Mesendoderm (in vitro differentiated cells): ENCODE measurements at regions not wholly inside any gene's neighbourhood (a gene's known extent, or its start where the extent isn't known, plus 50 kb on each side); places are given as distances from the start of the nearest gene placed in this dataset.

Experiments
- DNase-seq: peaks from one replicate; pipeline ENCODE4 v3.0.0; 2013
- H2AK5ac ChIP-seq: 2 replicates; pipeline ENCODE4 v1.6.1; 2013; ENCODE audit warnings: low read length, inconsistent platforms
- H2BK120ac ChIP-seq: 2 replicates; pipeline ENCODE4 v1.6.1; 2013; ENCODE audit warnings: low read depth, mild to moderate bottlenecking, low read length, moderate library complexity, mixed read lengths
- H2BK15ac ChIP-seq: replicated peaks from 2 replicates; pipeline ENCODE4 v1.6.1; 2013; ENCODE audit warnings: low read depth, mild to moderate bottlenecking, moderate library complexity
- H2BK5ac ChIP-seq: 2 replicates; pipeline ENCODE4 v1.6.1; 2013; ENCODE audit warnings: low read length, inconsistent platforms
- H3K18ac ChIP-seq: 2 replicates; pipeline ENCODE4 v1.6.1; 2013; ENCODE audit warnings: mild to moderate bottlenecking, low read length, mixed read lengths
- H3K23ac ChIP-seq: one replicate; pipeline ENCODE4 v1.6.1; 2013; ENCODE audit warnings: low read length
- H3K27ac ChIP-seq: 2 replicates; pipeline ENCODE4 v1.5.1; 2013; ENCODE audit warnings: low read depth, mild to moderate bottlenecking, inconsistent platforms, low read length, moderate library complexity
- H3K27me3 ChIP-seq: 2 replicates; pipeline ENCODE4 v1.6.1; 2013; ENCODE audit warnings: low read length, control low read depth, mild to moderate bottlenecking, inconsistent platforms; ENCODE audit not compliant: insufficient read depth, poor library complexity
- H3K36me3 ChIP-seq: 2 replicates; pipeline ENCODE4 v1.6.1; 2013; ENCODE audit warnings: low read length, inconsistent platforms; ENCODE audit not compliant: control insufficient read depth, insufficient read depth
- H3K4ac ChIP-seq: one replicate; pipeline ENCODE4 v1.6.1; 2013; ENCODE audit warnings: low read depth, mild to moderate bottlenecking, low read length, moderate library complexity
- H3K4me1 ChIP-seq: 2 replicates; pipeline ENCODE4 v1.6.1; 2013; ENCODE audit warnings: low read depth, low read length, inconsistent platforms; ENCODE audit not compliant: control insufficient read depth
- H3K4me2 ChIP-seq: 2 replicates; pipeline ENCODE4 v1.6.1; 2013; ENCODE audit warnings: low read length
- H3K4me3 ChIP-seq: 2 replicates; pipeline ENCODE4 v1.5.1; 2013; ENCODE audit warnings: mild to moderate bottlenecking, low read length
- H3K56ac ChIP-seq: one replicate; pipeline ENCODE4 v1.6.1; 2013; ENCODE audit warnings: low read length
- H3K79me1 ChIP-seq: 2 replicates; pipeline ENCODE4 v1.6.1; 2013; ENCODE audit warnings: low read length, inconsistent platforms
- H3K79me2 ChIP-seq: 2 replicates; pipeline ENCODE4 v1.6.1; 2013; ENCODE audit warnings: mild to moderate bottlenecking, low read length; ENCODE audit not compliant: control insufficient read depth, insufficient read depth
- H3K9ac ChIP-seq: 2 replicates; pipeline ENCODE4 v1.6.1; 2013; ENCODE audit warnings: low read length, inconsistent platforms
- H4K5ac ChIP-seq: one replicate; pipeline ENCODE4 v1.6.1; 2013; ENCODE audit warnings: low read length
- H4K8ac ChIP-seq: one replicate; pipeline ENCODE4 v1.6.1; 2013; ENCODE audit warnings: low read depth, mild to moderate bottlenecking, control low read depth, low read length, moderate library complexity
- WGBS: extraction: QIAGEN DNeasy Blood & Tissue Kit; methylation state at CpG from one replicate; pipeline ENCODE4 v1.1.7; 2013; ENCODE audit warnings: low lambda C conversion rate, missing lambda C conversion rate; ENCODE audit not compliant: insufficient coverage; ENCODE audit errors: extremely low coverage; 5-methylcytosine and 5-hydroxymethylcytosine counted together

DNA sequence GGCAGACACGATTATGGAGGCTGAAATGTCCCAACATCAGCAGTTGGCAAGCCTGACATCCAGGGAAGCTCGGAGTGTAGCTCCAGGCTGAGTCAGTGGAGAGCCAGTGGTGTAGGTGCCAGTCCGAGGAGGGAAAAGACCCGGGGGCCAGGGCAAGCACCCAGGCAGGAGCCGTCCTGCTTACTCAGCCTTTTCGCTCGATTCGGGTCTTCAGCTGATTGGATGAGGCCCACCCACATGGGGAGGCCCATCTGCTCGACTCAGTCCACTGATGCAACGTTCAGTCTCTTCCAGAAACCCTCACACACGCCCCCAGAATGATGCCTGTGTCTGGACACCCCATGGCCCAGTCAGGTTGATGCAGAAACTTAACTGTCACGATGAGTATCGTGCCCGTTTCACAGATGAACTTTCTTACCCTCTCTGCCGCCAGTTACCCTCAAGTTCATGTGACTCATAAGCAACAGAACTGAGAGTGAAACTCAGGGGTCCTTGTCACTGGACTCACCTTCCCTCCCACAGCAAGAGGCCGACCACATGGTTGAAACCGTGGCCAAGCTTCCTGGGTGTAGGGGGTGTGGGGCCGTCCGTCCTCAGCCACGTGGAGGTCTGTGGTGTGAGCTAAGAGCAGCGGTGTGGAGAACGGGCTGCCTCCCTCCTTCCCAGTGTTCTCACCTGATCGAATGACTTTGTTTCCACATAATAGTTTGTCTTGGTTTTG lies 197.4 kb upstream of the HDAC4 start:
- Histone ChIP-seq H3K4me1 (no peaks in the 10 kb centered on the region), H3K56ac (no peak overlapping the region), H3K79me2 (no peaks in the 10 kb centered on the region), H3K36me3 (no peaks in the 10 kb centered on the region), H3K18ac (no peak overlapping the region), H4K8ac (no peak overlapping the region), H3K4me2 (no peak overlapping the region), H3K4ac (no peak overlapping the region), H4K5ac (no peak overlapping the region), H2BK15ac (no peak overlapping the region), H3K9ac (no peak overlapping the region), H2BK5ac (no peak overlapping the region), H3K27me3 (no peaks in the 10 kb centered on the region), H2BK120ac (no peak overlapping the region), H3K27ac (no peak overlapping the region), H3K4me3 (no peak overlapping the region), H2AK5ac (no peak overlapping the region), H3K23ac (no peak overlapping the region), H3K79me1 (no peaks in the 10 kb centered on the region)
- no CpG with 5 or more reads among the region's 23 CpGs for WGBS
- DNase-seq, result no peak

DNA sequence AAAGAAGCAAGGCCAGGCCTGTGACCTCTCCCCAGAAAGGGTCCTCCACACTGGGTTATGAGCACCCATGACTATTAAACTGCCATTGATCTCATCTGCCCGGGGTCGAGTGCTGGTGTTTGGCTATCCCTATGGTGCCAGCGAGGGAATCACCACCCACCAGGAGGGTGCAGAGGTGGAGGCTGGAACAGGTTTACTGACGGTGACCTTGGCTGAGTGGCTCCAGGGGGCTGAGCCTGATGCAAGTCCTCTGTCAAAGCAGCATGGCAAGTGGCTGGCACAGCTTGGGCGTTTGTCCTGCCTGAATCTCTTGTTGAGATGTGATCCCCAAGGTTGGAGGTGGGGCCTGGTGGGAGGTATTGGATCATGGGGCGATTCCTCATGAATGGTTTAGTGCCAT lies 196.4 kb upstream of the HDAC4 start:
- no peak overlapping the region for H3K9ac ChIP-seq
- H4K8ac ChIP-seq, result no peak overlapping the region
- no peaks in the 10 kb centered on the region for H3K79me2 ChIP-seq
- no peak overlapping the region for H3K27ac ChIP-seq
- no peaks in the 10 kb centered on the region for H3K27me3 ChIP-seq
- H3K4me3 ChIP-seq, result no peak overlapping the region
- DNase-seq, result no peak
- H2AK5ac ChIP-seq, result no peak overlapping the region
- H3K18ac ChIP-seq, result no peak overlapping the region
- H3K4ac ChIP-seq, result no peak overlapping the region
- H4K5ac ChIP-seq, result no peak overlapping the region
- no peaks in the 10 kb centered on the region for H3K4me1 ChIP-seq
- H3K4me2 ChIP-seq, result no peak overlapping the region
- no peak overlapping the region for H2BK5ac ChIP-seq
- no peak overlapping the region for H3K56ac ChIP-seq
- no peaks in the 10 kb centered on the region for H3K79me1 ChIP-seq
- no peak overlapping the region for H2BK120ac ChIP-seq
- no peak overlapping the region for H2BK15ac ChIP-seq
- no CpG with 5 or more reads among the region's 6 CpGs for WGBS
- no peaks in the 10 kb centered on the region for H3K36me3 ChIP-seq
- H3K23ac ChIP-seq, result no peak overlapping the region

DNA sequence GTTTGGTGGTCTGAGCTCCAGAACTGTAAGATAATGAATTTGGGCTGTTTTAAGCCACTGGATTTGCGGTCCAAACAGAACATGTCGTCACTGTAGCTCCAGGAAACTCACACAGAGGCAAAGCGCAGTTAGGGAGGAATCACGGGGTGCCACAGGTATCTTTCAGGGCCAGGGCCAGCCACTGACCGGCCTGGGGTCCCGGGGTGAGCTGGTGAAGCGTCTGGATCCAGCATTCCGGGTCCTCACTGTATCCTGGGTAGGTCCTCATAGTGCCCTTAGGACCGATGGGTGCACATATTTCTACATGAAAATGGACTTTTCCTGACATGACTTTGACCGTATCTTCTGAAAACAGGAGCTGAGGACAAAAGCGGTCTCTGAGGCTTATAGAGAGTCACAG lies 196.0 kb upstream of the HDAC4 start:
- Histone ChIP-seq H3K36me3 (no peaks in the 10 kb centered on the region), H3K27ac (no peak overlapping the region), H2BK5ac (no peak overlapping the region), H2BK15ac (no peak overlapping the region), H2BK120ac (no peak overlapping the region), H3K56ac (no peak overlapping the region), H3K79me1 (no peaks in the 10 kb centered on the region), H4K5ac (no peak overlapping the region), H3K18ac (no peak overlapping the region), H3K4me3 (no peak overlapping the region), H3K27me3 (no peaks in the 10 kb centered on the region), H3K4me2 (no peak overlapping the region), H2AK5ac (no peak overlapping the region), H4K8ac (no peak overlapping the region), H3K23ac (no peak overlapping the region), H3K9ac (no peak overlapping the region), H3K4ac (no peak overlapping the region), H3K4me1 (no peaks in the 10 kb centered on the region), H3K79me2 (no peaks in the 10 kb centered on the region)
- DNase-seq, result no peak
- no CpG with 5 or more reads among the region's 11 CpGs for WGBS

DNA sequence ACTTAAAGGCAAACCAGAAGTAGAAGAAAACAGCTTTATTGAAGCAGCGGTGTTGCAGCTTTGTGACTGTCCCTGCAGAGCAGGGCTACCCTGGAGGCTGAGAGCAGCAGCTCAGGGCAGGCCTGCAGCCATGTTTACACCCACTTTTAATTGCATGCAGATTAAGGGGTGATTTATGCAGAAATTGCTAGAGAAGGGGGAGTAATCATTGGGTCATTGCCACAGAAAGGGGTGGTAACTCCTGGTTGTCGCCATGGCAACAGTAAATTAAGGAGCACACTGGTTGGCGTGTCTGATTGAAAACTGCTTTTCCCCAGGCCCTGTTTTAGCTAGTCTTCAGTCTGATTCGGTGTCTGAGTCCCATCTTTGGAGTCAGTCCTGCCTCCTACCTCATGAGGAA lies 195.4 kb upstream of the HDAC4 start:
- no peak overlapping the region for H4K5ac ChIP-seq
- WGBS, result no CpG with 5 or more reads among the region's 4 CpGs
- H2BK5ac ChIP-seq, result no peak overlapping the region
- no peak overlapping the region for H4K8ac ChIP-seq
- H3K18ac ChIP-seq, result no peak overlapping the region
- H3K27me3 ChIP-seq, result no peaks in the 10 kb centered on the region
- no peaks in the 10 kb centered on the region for H3K79me1 ChIP-seq
- H2AK5ac ChIP-seq, result no peak overlapping the region
- H3K9ac ChIP-seq, result no peak overlapping the region
- H3K56ac ChIP-seq, result no peak overlapping the region
- H3K79me2 ChIP-seq, result no peaks in the 10 kb centered on the region
- H2BK120ac ChIP-seq, result no peak overlapping the region
- H3K36me3 ChIP-seq, result no peaks in the 10 kb centered on the region
- H3K4ac ChIP-seq, result no peak overlapping the region
- no peak overlapping the region for H3K4me2 ChIP-seq
- no peak overlapping the region for H2BK15ac ChIP-seq
- no peaks in the 10 kb centered on the region for H3K4me1 ChIP-seq
- DNase-seq, result peak; percentile 16
- no peak overlapping the region for H3K4me3 ChIP-seq
- no peak overlapping the region for H3K27ac ChIP-seq
- no peak overlapping the region for H3K23ac ChIP-seq

DNA sequence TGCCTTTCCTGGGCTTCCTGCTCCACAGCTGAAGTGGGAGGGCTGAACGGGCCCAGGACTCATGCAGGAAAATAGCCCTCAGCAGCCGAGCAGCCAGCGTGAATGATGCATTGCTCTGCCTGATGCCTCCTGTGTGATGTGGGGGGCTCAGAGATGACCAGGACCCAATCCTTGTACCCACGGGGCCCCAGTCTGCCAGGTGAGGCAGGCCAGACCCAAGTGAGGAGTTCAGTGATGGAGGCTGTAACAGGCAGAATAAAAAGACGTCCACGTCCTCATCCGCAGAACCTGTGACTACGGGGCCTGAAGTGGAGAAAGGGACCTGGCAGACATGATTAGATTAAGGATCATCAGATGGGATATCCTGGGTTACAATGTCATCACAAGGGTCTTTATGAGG lies 194.9 kb upstream of the HDAC4 start:
- H3K23ac ChIP-seq, result no peak overlapping the region
- H3K27me3 ChIP-seq, result no peaks in the 10 kb centered on the region
- no peak overlapping the region for H2BK15ac ChIP-seq
- H3K79me1 ChIP-seq, result no peaks in the 10 kb centered on the region
- no peak overlapping the region for H3K4me2 ChIP-seq
- H2AK5ac ChIP-seq, result no peak overlapping the region
- no CpG with 5 or more reads among the region's 8 CpGs for WGBS
- no peak overlapping the region for H2BK120ac ChIP-seq
- H3K4ac ChIP-seq, result no peak overlapping the region
- H3K4me3 ChIP-seq, result no peak overlapping the region
- H3K56ac ChIP-seq, result no peak overlapping the region
- H3K27ac ChIP-seq, result no peak overlapping the region
- H4K8ac ChIP-seq, result no peak overlapping the region
- H3K18ac ChIP-seq, result no peak overlapping the region
- no peak overlapping the region for H4K5ac ChIP-seq
- no peak overlapping the region for H2BK5ac ChIP-seq
- no peaks in the 10 kb centered on the region for H3K4me1 ChIP-seq
- H3K9ac ChIP-seq, result no peak overlapping the region
- H3K79me2 ChIP-seq, result no peaks in the 10 kb centered on the region
- no peak for DNase-seq
- no peaks in the 10 kb centered on the region for H3K36me3 ChIP-seq
